H1 (cell line): ENCODE measurements at regions not wholly inside any gene's neighbourhood (a gene's known extent, or its start where the extent isn't known, plus 50 kb on each side); places are given as distances from the start of the nearest gene placed in this dataset.

ENCODE experiments used
- CTCF ChIA-PET: fragments of 300-600 bp; sonication (Branson Sonifier 250); formaldehyde crosslinking; loops from one replicate; lab custom pipeline; 2021; ENCODE audit not compliant: partially characterized antibody; lab: Charles Lee
- POLR2A ChIA-PET: fragments of 300-600 bp; sonication (Branson Sonifier 250); formaldehyde crosslinking; loops from one replicate; lab custom pipeline; 2021; ENCODE audit warnings: inconsistent platforms; ENCODE audit not compliant: partially characterized antibody; lab: Charles Lee
- DNase-seq, 2 experiments: peaks; one replicate each; pipeline versions ENCODE4 v3.0.0 to v3.0.0-alpha.2; 2010 to 2022; ENCODE audit warnings: low spot score in 2 of 2, low read depth in 1 of 2, mixed read lengths in 1 of 2
- FAIRE-seq: peaks from 2 replicates; lab custom pipeline; 2011; peaks lifted over from hg19 to GRCh38; lab: Jason Lieb, UNC
- H2AFZ ChIP-seq: 2 replicates; pipeline ENCODE4 v1.8.1; 2012; ENCODE audit warnings: low read length, inconsistent platforms
- H2AK5ac ChIP-seq: 2 replicates; pipeline ENCODE4 v1.6.1; 2013; ENCODE audit warnings: low read depth, low read length
- H2BK120ac ChIP-seq: replicated peaks from 2 replicates; pipeline ENCODE3; 2013; ENCODE audit warnings: low read depth, low read length, inconsistent platforms
- H2BK12ac ChIP-seq: 2 replicates; pipeline ENCODE4 v1.6.1; 2013; ENCODE audit warnings: low read depth, low read length
- H2BK15ac ChIP-seq: 2 replicates; pipeline ENCODE4 v1.6.1; 2013; ENCODE audit warnings: low read length
- H2BK20ac ChIP-seq: 2 replicates; pipeline ENCODE4 v1.6.1; 2013; ENCODE audit warnings: low read length
- H2BK5ac ChIP-seq: 2 replicates; pipeline ENCODE4 v1.6.1; 2013; ENCODE audit warnings: low read depth, low read length
- H3K14ac ChIP-seq: 2 replicates; pipeline ENCODE4 v1.6.1; 2013; ENCODE audit warnings: inconsistent platforms; ENCODE audit not compliant: insufficient read length
- H3K18ac ChIP-seq: 2 replicates; pipeline ENCODE4 v1.6.1; 2013; ENCODE audit warnings: low read length; ENCODE audit errors: extremely low read depth
- H3K23ac ChIP-seq: 2 replicates; pipeline ENCODE4 v1.6.1; 2013; ENCODE audit warnings: inconsistent platforms; ENCODE audit not compliant: insufficient read length
- H3K23me2 ChIP-seq: 2 replicates; pipeline ENCODE4 v1.6.1; 2013; ENCODE audit warnings: low read depth, low read length
- H3K27ac ChIP-seq: 2 replicates; pipeline ENCODE4 v1.6.1; 2011; ENCODE audit warnings: low read depth, low read length, inconsistent platforms
- H3K27me3 ChIP-seq, 4 experiments: replicated peaks in 1 of 4; 1 replicate in 1 of 4; 2 replicates in 3 of 4; pipeline versions ENCODE4 v1.6.1 to v1.8.1; 2011 to 2013; ENCODE audit warnings: low read length in 3 of 4, mild to moderate bottlenecking in 3 of 4, inconsistent platforms in 2 of 4, mixed read lengths in 2 of 4, moderate library complexity in 1 of 4; ENCODE audit not compliant: control insufficient read depth in 3 of 4, insufficient read depth in 3 of 4; ENCODE audit errors: extremely low read depth in 1 of 4
- H3K36me3 ChIP-seq, 4 experiments: 2 replicates each; pipeline versions ENCODE4 v1.6.1 to v1.8.1; 2011 to 2013; ENCODE audit warnings: mild to moderate bottlenecking in 4 of 4, low read length in 3 of 4, moderate library complexity in 2 of 4, control low read depth in 1 of 4, inconsistent platforms in 1 of 4; ENCODE audit not compliant: insufficient read depth in 4 of 4, control insufficient read depth in 2 of 4
- H3K4ac ChIP-seq: replicated peaks from 2 replicates; pipeline ENCODE3; 2013; ENCODE audit warnings: low read length, low read depth, mixed read lengths, inconsistent platforms; ENCODE audit not compliant: insufficient read length
- H3K4me1 ChIP-seq, 4 experiments: replicated peaks in 1 of 4; 1 replicate in 1 of 4; 2 replicates in 3 of 4; pipeline versions ENCODE4 v1.6.1 to v1.8.1; 2011 to 2013; ENCODE audit warnings: low read length in 3 of 4, inconsistent platforms in 2 of 4, mixed read lengths in 1 of 4; ENCODE audit not compliant: insufficient read depth in 4 of 4, control insufficient read depth in 3 of 4
- H3K4me2 ChIP-seq, 2 experiments: 2 replicates each; pipeline versions ENCODE4 v1.6.1 to v1.8.1; 2011 to 2013; ENCODE audit warnings: low read depth in 2 of 2, low read length in 2 of 2, control low read depth in 1 of 2, inconsistent platforms in 1 of 2, mild to moderate bottlenecking in 1 of 2; ENCODE audit not compliant: insufficient read depth in 1 of 2
- H3K4me3 ChIP-seq, 4 experiments: fragments of 200-600, 300-600 bp in 1 of 4; sonication (generic), shearing (Covaris generic), sonication (Bioruptor Twin) in 1 of 4; 2 replicates each; pipeline versions ENCODE4 v1.5.1 to v1.8.1; 2011 to 2016; ENCODE audit warnings: low read length in 4 of 4, low read depth in 3 of 4, control low read depth in 2 of 4, inconsistent platforms in 2 of 4, mild to moderate bottlenecking in 2 of 4, mixed read lengths in 1 of 4, moderate library complexity in 1 of 4; ENCODE audit not compliant: insufficient read depth in 2 of 4; ENCODE audit errors: extremely low read depth in 1 of 4
- H3K56ac ChIP-seq: replicated peaks from 2 replicates; pipeline ENCODE3; 2013; ENCODE audit warnings: low read depth, mild to moderate bottlenecking, mixed read lengths, low read length, inconsistent platforms; ENCODE audit not compliant: insufficient read length
- H3K79me1 ChIP-seq: 2 replicates; pipeline ENCODE4 v1.6.1; 2013; ENCODE audit warnings: low read depth, low read length, control low read depth
- H3K79me2 ChIP-seq, 2 experiments: 2 replicates each; pipeline versions ENCODE4 v1.6.1 to v1.8.1; 2012 to 2013; ENCODE audit warnings: low read length in 2 of 2, mild to moderate bottlenecking in 2 of 2, inconsistent platforms in 1 of 2; ENCODE audit not compliant: insufficient read depth in 2 of 2, control insufficient read depth in 1 of 2
- H3K9ac ChIP-seq, 4 experiments: replicated peaks in 1 of 4; 1 replicate in 1 of 4; 2 replicates in 3 of 4; pipeline versions ENCODE4 v1.6.1 to v1.8.1; 2011 to 2013; ENCODE audit warnings: low read depth in 3 of 4, low read length in 3 of 4, control low read depth in 2 of 4, mild to moderate bottlenecking in 2 of 4, moderate library complexity in 2 of 4, inconsistent platforms in 1 of 4; ENCODE audit errors: extremely low read depth in 1 of 4
- H3K9me3 ChIP-seq, 2 experiments: 2 replicates each; pipeline versions ENCODE4 v1.6.1 to v1.8.1; 2012 to 2013; ENCODE audit warnings: mild to moderate bottlenecking in 2 of 2, moderate library complexity in 2 of 2, control low read depth in 1 of 2, inconsistent platforms in 1 of 2, low read depth in 1 of 2, low read length in 1 of 2, mixed read lengths in 1 of 2; ENCODE audit not compliant: insufficient read depth in 2 of 2
- H4K20me1 ChIP-seq, 2 experiments: replicated peaks in 1 of 2; 2 replicates each; pipeline versions ENCODE3 to v1.8.1; 2011 to 2013; ENCODE audit warnings: inconsistent platforms in 2 of 2, low read length in 2 of 2, mild to moderate bottlenecking in 1 of 2; ENCODE audit not compliant: insufficient read depth in 2 of 2, control insufficient read depth in 1 of 2
- H4K5ac ChIP-seq: 2 replicates; pipeline ENCODE4 v1.6.1; 2013; ENCODE audit warnings: low read length, low read depth, mixed read lengths, inconsistent platforms; ENCODE audit not compliant: insufficient read length
- H4K8ac ChIP-seq: 2 replicates; pipeline ENCODE4 v1.8.0; 2013; ENCODE audit warnings: mild to moderate bottlenecking, moderate library complexity, low read length, inconsistent platforms; ENCODE audit not compliant: insufficient read depth; ENCODE audit errors: extremely low read depth
- H4K91ac ChIP-seq: replicated peaks from 2 replicates; pipeline ENCODE3; 2013; ENCODE audit warnings: low read length, mixed read lengths, inconsistent platforms; ENCODE audit not compliant: insufficient read length
- BRCA1 ChIP-seq: IDR thresholded peaks from 2 replicates; pipeline ENCODE4 v1.6.1; 2012; ENCODE audit warnings: low read depth, low read length, improper control_type of control experiment
- CHD1 ChIP-seq: IDR thresholded peaks from 2 replicates; pipeline ENCODE4 v1.6.1; 2012; ENCODE audit warnings: low read depth, low read length, improper control_type of control experiment
- EGR1 ChIP-seq: IDR thresholded peaks from 2 replicates; pipeline ENCODE4 v1.6.1; 2011; ENCODE audit warnings: low read depth, low read length, borderline replicate concordance
- FOSL1 ChIP-seq: IDR thresholded peaks from 2 replicates; pipeline ENCODE4 v1.6.1; 2011; ENCODE audit warnings: mild to moderate bottlenecking, low read depth, low read length, moderate library complexity; ENCODE audit not compliant: insufficient read depth
- GABPA ChIP-seq: IDR thresholded peaks from 2 replicates; pipeline ENCODE4 v1.6.1; 2011; ENCODE audit warnings: mild to moderate bottlenecking, low read length, moderate library complexity, borderline replicate concordance; ENCODE audit not compliant: insufficient read depth
- JUND ChIP-seq: IDR thresholded peaks from 2 replicates; pipeline ENCODE4 v1.6.1; 2011; ENCODE audit warnings: mild to moderate bottlenecking, improper control_type of control experiment, low read length
- POLR2A ChIP-seq, 2 experiments: IDR thresholded peaks; 1 replicate in 1 of 2; 2 replicates in 1 of 2; pipeline ENCODE4 v1.6.1; 2011; ENCODE audit warnings: low read depth in 2 of 2, low read length in 2 of 2, mild to moderate bottlenecking in 2 of 2; ENCODE audit errors: control extremely low read depth in 1 of 2
- RFX5 ChIP-seq: IDR thresholded peaks from 2 replicates; pipeline ENCODE4 v1.6.1; 2011; ENCODE audit warnings: low read depth, low read length, improper control_type of control experiment, borderline replicate concordance
- SAP30 ChIP-seq: fragments of 300-600 bp; sonication (generic); IDR thresholded peaks from 2 replicates; pipeline ENCODE4 v1.7.1; 2012; ENCODE audit warnings: low read length, moderate library complexity, mild to moderate bottlenecking, inconsistent platforms; ENCODE audit not compliant: insufficient read depth, insufficient replicate concordance
- SP2 ChIP-seq: IDR thresholded peaks from 2 replicates; pipeline ENCODE4 v1.6.1; 2012; ENCODE audit warnings: mild to moderate bottlenecking, low read length, inconsistent platforms
- SP4 ChIP-seq: IDR thresholded peaks from 2 replicates; pipeline ENCODE4 v1.6.1; 2012; ENCODE audit warnings: low read length, inconsistent platforms
- TCF12 ChIP-seq: IDR thresholded peaks from 2 replicates; pipeline ENCODE4 v1.6.1; 2011; ENCODE audit warnings: low read depth, mild to moderate bottlenecking, low read length
- WGBS, 2 experiments: shearing (Covaris generic) in 1 of 2; methylation state at CpG; one replicate each; pipeline versions ENCODE4 v1.1.6 to v1.1.7; 2013 to 2015; ENCODE audit warnings: low lambda C conversion rate in 2 of 2, mixed read lengths in 2 of 2, inconsistent platforms in 1 of 2, low coverage in 1 of 2, missing lambda C conversion rate in 1 of 2; ENCODE audit not compliant: insufficient replicate concordance in 2 of 2, insufficient coverage in 1 of 2, insufficient read length in 1 of 2; ENCODE audit errors: extremely low coverage in 1 of 2, missing lambda C conversion rate in 1 of 2; 5-methylcytosine and 5-hydroxymethylcytosine counted together

DNA sequence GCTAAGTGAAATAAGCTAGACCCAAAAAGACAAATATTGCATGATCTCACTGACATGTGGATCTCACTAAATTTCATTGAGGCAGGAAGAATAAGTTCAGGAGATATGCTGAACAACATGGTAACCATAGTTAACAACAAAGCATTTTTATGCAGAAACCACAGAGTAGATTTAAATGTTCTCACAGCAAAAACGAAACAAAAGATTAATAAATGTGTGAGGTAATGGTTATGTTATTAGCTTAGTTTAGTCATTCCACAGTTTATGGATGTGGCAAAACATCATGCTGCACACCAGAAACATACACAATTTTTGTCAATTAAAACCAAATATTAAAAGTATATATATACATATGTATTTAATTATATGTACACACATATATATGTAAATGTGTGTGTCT, 765.8 kb downstream of the SLITRK5 start:
- no peak overlapping the region for H3K27ac ChIP-seq
- H4K8ac ChIP-seq = no peak overlapping the region
- no peak overlapping the region for H2BK20ac ChIP-seq
- H4K91ac ChIP-seq = no peak overlapping the region
- no peak overlapping the region for H2BK5ac ChIP-seq
- no peak overlapping the region for H2BK120ac ChIP-seq
- WGBS, 2 experiments = 95% methylated on average over 1 of the region's 1 CpG; no CpG with 5 or more reads in 1 of the 2 experiments
- no peak overlapping the region for H3K4me2 ChIP-seq
- no peak overlapping the region for H3K23ac ChIP-seq
- no peak overlapping the region for H3K9ac ChIP-seq
- H3K4me1 ChIP-seq = no peaks in the 10 kb centered on the region
- no peaks in the 10 kb centered on the region for H3K79me1 ChIP-seq
- H2AK5ac ChIP-seq = no peak overlapping the region
- no peaks in the 10 kb centered on the region for H3K36me3 ChIP-seq
- H4K20me1 ChIP-seq = no peaks in the 10 kb centered on the region
- H2AFZ ChIP-seq = no peak overlapping the region
- H3K18ac ChIP-seq = no peak overlapping the region
- FAIRE-seq (no peak), DNase-seq (no peak)
- H3K27me3 ChIP-seq = no peaks in the 10 kb centered on the region
- peaks cover 4 to 6% of the 10 kb centered on the region in 2 experiments; a peak in 1 of 4 replicates for H3K9me3 ChIP-seq
- H2BK12ac ChIP-seq = no peak overlapping the region
- H3K23me2 ChIP-seq = no peaks in the 10 kb centered on the region; the same call in 1 of the 2 replicates
- no peak overlapping the region for H3K4me3 ChIP-seq
- no peak overlapping the region for H3K56ac ChIP-seq
- CTCF ChIA-PET = no interaction called here
- no peaks in the 10 kb centered on the region for H3K79me2 ChIP-seq
- POLR2A ChIA-PET = no interaction called here
- no peak overlapping the region for H3K14ac ChIP-seq
- H3K4ac ChIP-seq = no peak overlapping the region
- H4K5ac ChIP-seq = no peak overlapping the region
- no peak overlapping the region for H2BK15ac ChIP-seq
- TF ChIP-seq RFX5 (no peak), TCF12 (no peak), GABPA (no peak), CHD1 (no peak), POLR2A (IDR thresholded peaks at IDR 0.05; ENCODE audit: control extremely low read depth in 1 of 2, low read depth in 2 of 2, low read length in 2 of 2) (no peak), FOSL1 (no peak), SP4 (no peak), SP2 (no peak), BRCA1 (no peak), EGR1 (no peak), SAP30 (no peak), JUND (no peak)
